Amygdala (tissue), 56 donors: ENCODE measurements at regions not wholly inside any gene's neighbourhood (a gene's known extent, or its start where the extent isn't known, plus 50 kb on each side); places are given as distances from the start of the nearest gene placed in this dataset.

Source experiments
- DNase-seq, 56 donors: peaks; one replicate each; lab custom pipeline; 2025; lab: John Stamatoyannopoulos, UW

GRCh38 chr11:97355230-97355629 is 965.4 kb downstream of the JRKL start:
- no peak for DNase-seq

- DNase-seq: no peak
These were observed 966.3 kb downstream of the JRKL start for GRCh38 chr11:97356144-97356543.

GRCh38 chr11:97359016-97359415 is 969.2 kb downstream of the JRKL start:
- DNase-seq: no peak

- DNase-seq: no peak
These were observed 972.1 kb downstream of the JRKL start for GRCh38 chr11:97361812-97362378.

- DNase-seq: no peak
These were observed 973.5 kb downstream of the JRKL start for GRCh38 chr11:97363331-97363730.

GRCh38 chr11:97364047-97364446 is 974.2 kb downstream of the JRKL start:
- no peak for DNase-seq

GRCh38 chr11:97367406-97368083 is 977.7 kb downstream of the JRKL start:
- DNase-seq: no peak

- DNase-seq: no peak
These were observed 999.5 kb downstream of the JRKL start for GRCh38 chr11:97389270-97389669.

- no peak for DNase-seq
These were observed 1008.4 kb downstream of the JRKL start for GRCh38 chr11:97398246-97398645.

GRCh38 chr11:97409141-97409540 is 1019.3 kb downstream of the JRKL start:
- DNase-seq: no peak

- DNase-seq: no peak
These were observed 1025.0 kb downstream of the JRKL start for GRCh38 chr11:97414801-97415200.

- DNase-seq: no peak
These were observed 1029.9 kb downstream of the JRKL start for GRCh38 chr11:97419729-97420128.

- DNase-seq: no peak
These were observed 1038.5 kb downstream of the JRKL start for GRCh38 chr11:97428247-97428790.

GRCh38 chr11:97430877-97431276 is 1041.1 kb downstream of the JRKL start:
- DNase-seq: no peak

- DNase-seq: no peak
These were observed 1043.1 kb downstream of the JRKL start for GRCh38 chr11:97432926-97433325.

- no peak for DNase-seq
These were observed 1055.7 kb downstream of the JRKL start for GRCh38 chr11:97445561-97445960.

- DNase-seq: no peak
These were observed 1061.6 kb downstream of the JRKL start for GRCh38 chr11:97451441-97451840.

- no peak for DNase-seq
These were observed 1065.2 kb downstream of the JRKL start for GRCh38 chr11:97454988-97455387.

- DNase-seq: no peak
These were observed 1070.3 kb downstream of the JRKL start for GRCh38 chr11:97460091-97460490.

GRCh38 chr11:97461044-97461880 is 1071.4 kb downstream of the JRKL start:
- DNase-seq: no peak

GRCh38 chr11:97461934-97462333 is 1072.1 kb downstream of the JRKL start:
- no peak for DNase-seq
